ENCODE measurements at regions not wholly inside any gene's neighbourhood (a gene's known extent, or its start where the extent isn't known, plus 50 kb on each side); places are given as distances from the start of the nearest gene placed in this dataset.

GRCh38 chr14:100980823-100981222 lies 77.3 kb upstream of the RTL1 start:
- Histone ChIP-seq H3K36me3 (ENCODE audit: insufficient read depth, low read length, poor library complexity, severe bottlenecking) (no peaks in the 10 kb centered on the region), H3K4me3 (ENCODE audit: low read depth, low read length, poor library complexity, severe bottlenecking) (no peak overlapping the region), H3K27ac (ENCODE audit: low read depth, low read length, poor library complexity, severe bottlenecking) (no peak overlapping the region), H3K9me3 (ENCODE audit: low read depth, low read length, poor library complexity, severe bottlenecking) (no peaks in the 10 kb centered on the region), H3K27me3 (replicated peaks; ENCODE audit: insufficient read depth, low read depth, low read length, poor library complexity) (no peaks in the 10 kb centered on the region), H3K4me1 (ENCODE audit: insufficient read depth, low read length, poor library complexity, severe bottlenecking) (no peaks in the 10 kb centered on the region)
- ChIA-PET CTCF (no interaction called here), POLR2A (ENCODE audit: low non-redundant PET) (no interaction called here)
- intact Hi-C loops (cut with micrococcal nuclease; ENCODE audit: unreplicated experiment), result no loop called here
- BruUV-seq (replicated peaks), result no TSS peak
- no peak for DNase-seq (ENCODE audit: low spot score)
- TF ChIP-seq CTCF (conservative IDR thresholded peaks at IDR 0.05; ENCODE audit: low read depth, low read length) (no peak), EZH2 (IDR thresholded peaks at IDR 0.05; ENCODE audit: borderline replicate concordance, low read depth, low read length, poor library complexity, severe bottlenecking) (no peak)

DNA sequence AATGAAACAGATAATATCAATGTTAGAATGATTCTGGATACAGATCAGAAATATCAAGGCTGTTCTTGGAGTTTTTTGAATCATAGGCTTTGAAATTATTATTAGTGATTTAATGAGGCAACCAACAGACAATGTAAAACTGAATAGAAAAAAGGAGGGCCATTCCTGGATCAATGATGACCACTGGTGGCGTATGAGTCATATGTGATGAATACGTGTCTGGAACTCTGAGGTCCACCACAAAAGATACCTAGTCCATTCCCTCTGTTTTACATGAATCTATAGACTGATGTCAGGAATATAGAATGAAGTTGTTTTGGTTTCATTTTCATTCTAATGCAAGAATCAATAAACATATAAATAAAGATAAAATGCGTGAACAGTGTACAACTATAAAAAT lies 78.3 kb upstream of the RTL1 start:
- Histone ChIP-seq H3K4me1 (ENCODE audit: insufficient read depth, low read length, poor library complexity, severe bottlenecking) (no peaks in the 10 kb centered on the region), H3K4me3 (ENCODE audit: low read depth, low read length, poor library complexity, severe bottlenecking) (no peak overlapping the region), H3K27me3 (replicated peaks; ENCODE audit: insufficient read depth, low read depth, low read length, poor library complexity) (no peaks in the 10 kb centered on the region), H3K36me3 (ENCODE audit: insufficient read depth, low read length, poor library complexity, severe bottlenecking) (no peaks in the 10 kb centered on the region), H3K9me3 (ENCODE audit: low read depth, low read length, poor library complexity, severe bottlenecking) (no peaks in the 10 kb centered on the region), H3K27ac (ENCODE audit: low read depth, low read length, poor library complexity, severe bottlenecking) (no peak overlapping the region)
- TF ChIP-seq CTCF (conservative IDR thresholded peaks at IDR 0.05; ENCODE audit: low read depth, low read length), result no peak
- no peak for TF ChIP-seq EZH2 (IDR thresholded peaks at IDR 0.05; ENCODE audit: borderline replicate concordance, low read depth, low read length, poor library complexity, severe bottlenecking)
- ChIA-PET CTCF (interaction anchor here (0.6 kb wide), 1 partner anchor 1530 kb away, joined by 3 read pairs; no protein-coding TSS in a partner anchor), POLR2A (ENCODE audit: low non-redundant PET) (no interaction called here)
- intact Hi-C loops (cut with micrococcal nuclease; ENCODE audit: unreplicated experiment), result no loop called here
- no peak for DNase-seq (ENCODE audit: low spot score)
- BruUV-seq (replicated peaks), result no TSS peak

DNA sequence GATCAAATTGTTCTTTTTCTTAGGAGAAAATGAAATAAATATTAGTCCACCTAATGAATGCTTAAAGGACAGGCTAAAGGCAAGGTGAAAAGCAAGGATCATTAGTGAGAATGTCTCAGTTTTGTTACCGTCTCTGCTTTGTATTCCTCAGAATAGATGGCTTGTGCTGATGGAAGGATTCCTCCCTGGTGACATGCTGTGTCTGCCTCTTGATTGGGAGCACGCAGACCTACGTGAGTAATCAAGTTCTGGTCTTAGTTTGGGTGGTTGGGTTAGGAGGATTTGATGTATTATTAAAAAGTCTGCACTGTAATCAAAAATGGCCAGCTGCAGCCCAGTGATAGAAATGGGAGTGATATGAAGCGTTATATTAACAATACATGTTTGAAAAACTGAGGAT lies 78.8 kb upstream of the RTL1 start:
- Histone ChIP-seq H3K27me3 (replicated peaks; ENCODE audit: insufficient read depth, low read depth, low read length, poor library complexity) (no peaks in the 10 kb centered on the region), H3K36me3 (ENCODE audit: insufficient read depth, low read length, poor library complexity, severe bottlenecking) (no peaks in the 10 kb centered on the region), H3K27ac (ENCODE audit: low read depth, low read length, poor library complexity, severe bottlenecking) (no peak overlapping the region), H3K4me3 (ENCODE audit: low read depth, low read length, poor library complexity, severe bottlenecking) (no peak overlapping the region), H3K9me3 (ENCODE audit: low read depth, low read length, poor library complexity, severe bottlenecking) (no peaks in the 10 kb centered on the region), H3K4me1 (ENCODE audit: insufficient read depth, low read length, poor library complexity, severe bottlenecking) (no peaks in the 10 kb centered on the region)
- no TSS peak for BruUV-seq (replicated peaks)
- POLR2A ChIA-PET (ENCODE audit: low non-redundant PET), result no interaction called here
- intact Hi-C loops (cut with micrococcal nuclease; ENCODE audit: unreplicated experiment), result no loop called here
- DNase-seq (ENCODE audit: low spot score), result no peak
- CTCF ChIA-PET, result interaction anchor here (0.6 kb wide), 1 partner anchor 1530 kb away, joined by 3 read pairs; no protein-coding TSS in a partner anchor
- no peak for TF ChIP-seq EZH2 (IDR thresholded peaks at IDR 0.05; ENCODE audit: borderline replicate concordance, low read depth, low read length, poor library complexity, severe bottlenecking)
- TF ChIP-seq CTCF (conservative IDR thresholded peaks at IDR 0.05; ENCODE audit: low read depth, low read length), result no peak

All from A673 (cell line).